UCSD-AML1 (cell line): ENCODE measurements at regions not wholly inside any gene's neighbourhood (a gene's known extent, or its start where the extent isn't known, plus 50 kb on each side); places are given as distances from the start of the nearest gene placed in this dataset.

Experiments used
- DNase-seq: peaks from one replicate; lab custom pipeline; 2025; ENCODE audit not compliant: unreplicated experiment; lab: John Stamatoyannopoulos, UW

DNA sequence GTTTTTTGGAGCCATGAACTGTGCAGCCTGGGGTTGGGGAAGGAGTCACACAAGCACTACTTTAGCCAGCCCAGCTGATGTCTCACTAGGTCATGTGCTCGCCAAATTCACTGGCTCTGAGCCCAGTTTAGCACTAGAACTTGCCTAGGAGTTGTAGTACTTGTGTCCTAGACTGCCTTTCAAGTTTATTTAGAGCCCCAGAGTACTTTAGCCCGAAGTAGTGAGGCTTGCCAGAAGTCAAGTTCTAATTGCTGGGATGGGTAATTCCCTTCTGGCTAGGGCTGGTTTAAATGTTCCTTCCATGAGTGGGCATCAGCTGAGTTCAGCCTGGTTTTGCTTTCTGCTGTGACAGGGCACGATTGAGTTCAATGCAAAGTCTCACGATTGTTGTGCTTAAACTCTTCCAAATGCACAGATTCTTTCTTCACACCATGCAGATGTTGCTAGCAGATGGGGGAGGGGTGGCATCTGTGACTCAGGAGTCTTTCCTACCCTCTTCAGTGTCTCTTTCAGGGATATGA, 228.2 kb upstream of the ZPLD1 start:
- DNase-seq = no peak

DNA sequence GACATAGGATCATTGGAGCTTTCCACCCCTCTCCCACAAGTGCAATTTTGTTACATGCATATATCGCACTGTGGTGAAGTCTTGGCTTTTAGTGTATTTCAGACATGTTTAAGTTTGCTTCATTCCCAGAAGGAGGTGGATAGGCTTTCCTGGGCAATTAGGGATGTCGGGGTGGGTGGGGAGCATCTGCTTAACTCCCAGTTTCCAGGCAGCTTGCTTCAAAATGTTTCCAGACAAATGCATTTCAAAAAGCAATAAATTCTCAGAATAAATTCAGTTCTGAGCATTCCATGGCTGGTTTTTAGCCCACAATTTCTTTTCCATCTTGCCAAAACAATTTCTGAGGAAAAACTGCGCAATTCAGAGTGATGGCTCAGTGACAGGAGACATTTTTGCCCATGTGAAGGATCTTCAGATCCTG, 227.7 kb upstream of the ZPLD1 start:
- DNase-seq = no peak

DNA sequence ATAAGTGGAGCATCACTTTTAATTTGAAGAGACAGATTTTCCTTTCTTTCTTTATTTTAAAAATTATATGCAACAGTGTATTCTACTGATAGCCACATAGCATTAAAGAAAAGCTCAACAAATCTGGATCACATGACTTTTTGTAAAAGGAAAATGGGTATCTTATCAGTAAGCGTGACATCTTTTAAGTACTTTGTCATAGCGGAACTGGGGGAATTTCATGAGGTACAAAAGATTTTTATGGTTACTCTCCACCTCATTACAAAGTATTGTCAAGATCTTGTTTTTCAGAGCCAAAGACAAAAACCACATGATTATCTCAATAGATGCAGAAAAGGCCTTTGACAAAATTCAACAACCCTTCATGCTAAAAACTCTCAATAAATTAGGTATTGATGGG, 219.6 kb upstream of the ZPLD1 start:
- no peak for DNase-seq

DNA sequence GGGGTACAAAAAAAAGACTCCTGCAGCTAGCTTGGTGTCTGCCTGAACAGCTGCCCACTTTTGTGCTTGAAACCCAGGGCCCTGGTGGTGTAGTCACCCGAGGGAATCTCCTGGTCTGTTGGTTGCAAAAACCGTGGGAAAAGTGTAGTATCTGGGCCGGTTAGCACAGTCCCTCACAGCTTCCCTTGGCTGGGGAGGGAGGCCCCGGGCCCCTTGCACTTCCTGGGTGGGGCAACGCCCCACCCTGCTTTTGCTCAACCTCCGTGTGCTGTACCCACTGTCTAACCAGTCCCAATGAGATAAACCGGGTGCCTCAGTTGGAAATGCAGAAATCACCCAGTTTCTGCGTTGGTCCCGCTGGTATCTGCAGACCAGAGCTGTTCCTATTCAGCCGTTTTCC, 211.7 kb upstream of the ZPLD1 start:
- DNase-seq = no peak

DNA sequence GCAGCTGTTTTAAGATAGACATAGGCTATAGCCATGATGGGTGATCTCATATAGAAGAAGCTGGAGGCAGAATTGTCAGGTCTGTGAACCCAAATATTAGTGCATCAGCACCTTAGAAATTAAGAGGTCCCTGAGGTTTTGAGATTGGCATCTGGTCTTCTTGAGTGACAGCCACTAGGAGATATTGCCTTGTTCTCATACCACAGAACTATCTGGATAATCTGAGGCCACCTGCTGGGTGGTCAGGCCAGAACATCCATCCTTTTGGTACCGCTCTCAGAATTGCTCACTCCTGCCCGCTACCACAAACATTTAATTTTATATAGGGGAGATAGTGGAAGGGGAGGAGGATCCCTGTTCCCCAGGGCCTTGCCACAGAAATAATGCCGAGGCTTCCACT, 210.6 kb upstream of the ZPLD1 start:
- peak; percentile 11 for DNase-seq

DNA sequence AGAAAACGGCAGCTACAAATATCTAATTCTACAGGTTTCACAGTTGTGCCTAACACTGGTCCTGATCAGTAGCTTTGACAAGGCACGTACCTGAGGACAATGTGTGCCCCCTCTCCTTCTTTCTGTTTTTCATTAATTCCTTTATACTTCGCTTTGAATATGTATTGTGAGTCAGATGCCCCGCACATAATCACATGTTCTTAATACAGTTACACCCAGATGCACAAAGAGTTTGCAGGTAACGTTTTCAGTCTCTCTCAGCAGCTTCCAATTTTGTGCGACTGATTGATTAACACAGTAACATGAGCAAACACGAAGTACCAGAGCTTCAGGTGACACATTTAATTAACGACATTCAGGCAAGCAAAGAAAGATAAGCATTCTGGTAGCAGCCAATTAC, 209.8 kb upstream of the ZPLD1 start:
- no peak for DNase-seq

DNA sequence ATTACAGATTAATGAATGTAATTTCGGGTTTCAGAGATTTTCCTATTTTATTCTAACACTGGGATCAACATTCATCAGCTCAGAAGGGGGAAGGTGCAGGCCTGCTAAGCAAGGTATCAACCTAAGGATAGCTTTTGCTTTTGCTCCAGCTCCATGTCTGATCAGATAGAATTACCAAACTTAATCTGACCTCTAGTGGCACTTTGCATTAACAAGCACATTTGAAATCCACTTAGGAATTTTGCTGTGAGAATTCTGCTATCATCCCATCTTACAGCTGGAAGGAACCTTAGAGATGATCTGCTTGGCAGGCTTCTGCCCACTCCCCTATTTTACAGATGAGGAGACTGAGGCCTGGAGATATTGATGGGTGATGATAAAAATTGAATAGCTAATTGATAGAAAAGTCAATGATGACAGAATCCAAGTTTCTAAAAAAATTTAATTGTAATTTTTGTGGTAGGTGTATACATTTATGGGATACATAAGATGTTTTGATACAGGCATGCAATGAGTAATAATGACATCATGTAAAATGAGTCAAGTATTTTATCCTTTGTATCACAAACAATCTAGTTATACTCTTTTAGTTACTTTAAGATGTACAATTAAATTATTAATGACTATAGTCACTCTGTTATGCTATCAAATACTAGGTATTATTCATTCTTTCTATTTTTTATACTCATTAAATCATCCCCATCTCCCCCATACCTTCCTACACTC, 209.2 kb upstream of the ZPLD1 start:
- DNase-seq = no peak

DNA sequence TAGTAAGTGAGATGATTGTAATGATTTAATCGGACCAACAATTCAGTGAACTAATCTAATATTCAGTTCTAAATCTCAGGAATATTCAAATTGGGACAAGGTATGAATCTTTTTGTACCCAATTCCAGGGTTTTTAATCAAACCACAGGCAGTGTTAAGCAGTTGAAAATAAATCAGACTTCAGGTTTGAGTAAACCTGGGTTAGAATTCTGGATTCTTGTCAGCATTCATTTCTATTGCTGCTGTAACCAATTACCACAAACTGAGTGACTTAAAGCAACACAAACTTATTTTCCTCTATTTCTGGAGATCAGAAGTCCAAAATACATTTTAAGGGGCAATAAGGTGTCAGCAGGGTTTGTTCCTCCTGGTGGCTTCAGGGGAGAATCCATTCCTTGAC, 208.4 kb upstream of the ZPLD1 start:
- no peak for DNase-seq

DNA sequence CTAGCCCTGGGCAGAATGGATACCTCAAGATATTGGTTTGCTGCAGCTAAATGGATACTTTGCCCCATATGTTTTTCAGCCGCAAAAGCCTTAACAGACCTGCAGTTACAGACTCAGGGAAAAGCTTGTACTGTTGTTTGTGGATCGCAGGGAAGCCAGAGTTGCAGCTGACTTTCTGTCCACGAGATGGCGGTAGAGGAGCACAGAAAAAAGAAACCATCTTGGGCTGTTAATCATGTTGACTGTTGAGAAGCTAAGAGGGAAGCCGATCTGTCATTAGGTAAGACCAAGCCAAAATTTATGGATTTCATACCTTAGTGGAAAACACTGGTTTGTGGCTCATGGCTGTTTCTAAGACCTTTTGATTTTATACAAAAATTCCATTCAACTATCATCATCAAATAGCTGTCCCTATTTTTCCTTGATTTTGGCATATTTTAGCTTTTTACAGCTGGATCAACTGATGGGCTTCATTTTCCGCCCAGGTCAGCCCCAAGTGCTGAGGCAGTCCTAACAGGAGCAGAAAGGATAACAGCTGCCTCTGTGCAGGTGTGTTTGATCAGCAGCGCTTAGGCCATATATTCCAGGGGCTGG, 205.7 kb upstream of the ZPLD1 start:
- peak; percentile 75 for DNase-seq

DNA sequence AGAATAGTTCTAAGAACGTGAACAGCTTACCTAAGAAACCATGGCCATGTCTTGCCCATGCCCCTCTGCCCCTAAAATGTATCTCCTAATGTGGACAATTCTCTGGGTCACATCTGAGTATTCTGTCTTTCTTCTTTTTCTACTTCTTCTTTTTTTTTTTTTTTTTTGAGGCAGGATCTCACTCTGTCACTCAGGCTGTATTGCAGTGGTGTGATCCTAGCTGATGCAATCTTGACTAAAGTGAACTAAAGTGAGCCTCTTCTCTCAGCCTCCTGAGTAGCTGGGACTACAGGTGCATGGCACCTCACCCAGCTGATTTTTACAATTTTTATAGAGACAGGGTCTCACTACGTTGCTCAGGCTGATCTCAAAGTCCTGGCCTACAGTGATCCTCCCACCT, 204.8 kb upstream of the ZPLD1 start:
- DNase-seq = peak; percentile 8

DNA sequence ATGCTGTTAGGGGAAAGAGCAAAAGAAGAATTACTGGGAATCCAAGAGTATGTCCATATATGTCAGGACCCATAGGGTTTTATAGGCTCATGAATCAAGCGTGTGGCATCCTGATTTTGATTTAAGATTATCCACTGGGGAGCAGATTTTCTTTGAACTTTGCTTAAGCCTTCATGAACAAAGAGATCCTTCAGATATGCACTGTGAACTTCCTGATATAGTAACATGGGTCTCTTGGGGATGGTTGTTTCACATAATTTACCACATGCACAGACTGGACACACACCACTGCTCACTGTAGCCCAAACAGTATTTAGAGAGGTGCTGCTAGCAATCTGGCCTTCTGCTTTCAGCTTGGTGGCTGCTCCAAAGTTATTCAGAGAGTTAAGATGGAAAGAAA, 200.9 kb upstream of the ZPLD1 start:
- DNase-seq = no peak

DNA sequence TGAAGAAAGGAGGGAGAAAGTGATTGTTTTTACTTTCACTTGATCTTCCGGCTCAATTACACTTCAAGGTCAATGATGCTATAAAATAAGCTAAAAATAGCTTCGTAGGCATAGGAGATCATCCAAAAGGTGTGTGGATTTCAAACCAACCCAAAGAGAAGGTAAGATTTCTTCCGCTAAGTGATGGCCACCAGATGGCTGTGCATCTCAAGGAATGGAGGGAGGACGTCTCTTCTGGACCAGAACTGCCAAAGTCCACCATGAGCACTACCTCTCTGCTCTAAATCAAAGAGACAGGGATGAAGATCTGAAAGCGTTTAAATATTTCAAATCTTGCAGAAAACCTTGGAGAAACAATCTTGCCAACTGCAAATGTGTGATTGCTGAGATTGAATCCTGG, 199.1 kb upstream of the ZPLD1 start:
- DNase-seq = no peak

DNA sequence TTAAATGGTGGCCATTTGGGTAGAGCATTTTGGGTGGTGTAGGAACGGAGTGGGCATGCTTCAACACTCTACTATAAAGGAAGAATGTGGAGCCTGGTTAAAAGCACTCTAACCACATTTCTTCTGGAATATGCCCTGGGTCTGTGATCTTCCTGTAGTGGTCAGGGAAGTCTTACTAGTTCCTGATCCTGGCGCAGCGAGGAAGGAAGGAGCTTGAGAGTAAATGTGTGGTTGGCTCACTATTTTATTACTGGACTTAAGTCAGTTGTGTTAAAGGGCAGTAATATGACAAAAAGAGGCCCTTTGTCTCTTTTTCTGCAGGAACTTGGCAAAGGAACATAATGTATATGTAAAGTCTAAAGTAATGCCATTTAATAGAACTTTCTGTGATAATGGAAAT, 197.6 kb upstream of the ZPLD1 start:
- peak; percentile 12 for DNase-seq

DNA sequence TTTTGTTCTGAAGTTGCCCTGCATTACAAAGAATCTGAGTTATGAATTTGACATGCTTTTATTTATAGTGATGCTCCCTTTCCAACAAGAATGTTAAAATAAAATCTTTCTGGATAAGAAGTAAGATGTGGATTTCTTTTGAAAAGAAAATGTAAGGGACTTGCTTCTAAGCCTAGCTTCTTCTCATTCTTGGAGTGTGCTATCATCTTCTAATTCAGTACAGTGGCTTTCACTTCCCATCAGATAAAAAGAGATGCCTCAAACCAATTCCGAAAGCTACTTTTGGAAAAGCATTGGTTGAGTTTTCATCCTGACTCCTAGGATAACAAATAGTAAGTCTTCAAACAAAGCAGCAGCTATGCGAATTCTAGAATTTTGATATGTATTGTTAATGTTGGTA, 197.0 kb upstream of the ZPLD1 start:
- DNase-seq = no peak

DNA sequence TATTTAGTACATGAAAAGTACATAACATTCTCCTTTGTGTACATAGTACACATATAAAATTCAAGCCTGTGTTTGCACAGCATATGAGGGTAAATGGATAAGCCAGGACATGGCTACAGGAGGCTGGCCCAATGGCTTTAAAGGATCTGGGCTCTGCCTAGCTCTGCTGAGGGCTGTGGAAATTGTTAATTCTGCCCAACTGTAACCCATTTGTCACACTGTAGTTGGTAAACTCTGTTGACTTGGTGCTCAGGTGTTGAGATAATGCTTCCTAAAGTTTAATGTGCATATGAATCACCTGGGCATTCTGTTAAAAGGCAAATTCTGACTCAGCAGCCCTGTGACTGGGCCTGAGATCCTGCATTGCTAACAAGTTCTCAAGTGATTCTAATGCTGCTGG, 196.5 kb upstream of the ZPLD1 start:
- no peak for DNase-seq

DNA sequence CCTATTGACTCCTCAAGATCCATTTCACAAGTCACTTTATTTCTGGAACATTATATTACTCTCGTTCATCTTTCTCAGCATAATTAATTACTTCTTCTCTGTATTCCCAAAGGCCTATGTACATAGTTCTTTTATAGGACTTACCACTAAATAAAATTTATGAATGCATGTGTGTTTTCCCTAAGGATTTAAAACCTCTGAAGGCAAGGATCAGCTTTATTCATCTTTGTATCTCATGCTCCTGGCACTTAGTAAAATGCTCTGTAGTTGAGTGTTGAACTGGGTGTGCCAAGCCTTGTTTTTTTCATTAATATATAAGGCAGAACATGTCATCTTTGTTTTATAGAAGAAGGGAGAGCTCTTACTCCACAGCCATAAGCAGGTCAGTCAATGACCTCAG, 194.1 kb upstream of the ZPLD1 start:
- DNase-seq = no peak

DNA sequence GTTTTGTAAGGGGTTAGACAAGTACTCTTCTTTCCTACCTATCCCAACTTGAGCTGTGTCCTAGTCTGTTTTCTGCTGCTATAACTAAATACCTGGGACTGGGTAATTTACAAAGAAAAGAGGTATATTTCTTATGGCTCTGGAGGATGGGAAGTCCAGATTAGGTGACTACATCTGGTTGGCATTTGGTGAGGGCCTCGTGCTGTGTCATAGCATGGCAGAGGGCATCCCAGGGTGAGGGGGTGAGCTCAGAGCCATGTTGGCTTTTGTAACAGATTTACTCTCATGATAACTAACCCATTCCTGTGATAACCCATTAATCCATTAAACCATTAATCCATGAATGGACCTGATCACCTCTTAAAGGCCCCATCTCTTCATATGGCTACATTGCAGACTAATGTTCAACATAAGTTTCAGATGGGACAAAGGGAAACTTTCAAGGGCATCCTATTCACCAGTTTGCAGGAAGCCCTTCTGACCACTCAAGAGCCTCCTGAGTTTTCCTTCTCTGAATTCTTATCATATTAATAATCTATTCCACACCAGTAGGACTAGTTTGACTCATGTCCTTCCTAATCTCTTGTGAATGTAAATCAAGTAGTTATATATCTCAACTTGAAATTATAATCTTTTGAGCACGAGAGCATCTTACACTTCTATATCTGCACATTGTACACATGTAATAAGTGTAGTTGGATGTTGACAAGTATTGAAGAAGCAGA, 185.7 kb upstream of the ZPLD1 start:
- DNase-seq = no peak

DNA sequence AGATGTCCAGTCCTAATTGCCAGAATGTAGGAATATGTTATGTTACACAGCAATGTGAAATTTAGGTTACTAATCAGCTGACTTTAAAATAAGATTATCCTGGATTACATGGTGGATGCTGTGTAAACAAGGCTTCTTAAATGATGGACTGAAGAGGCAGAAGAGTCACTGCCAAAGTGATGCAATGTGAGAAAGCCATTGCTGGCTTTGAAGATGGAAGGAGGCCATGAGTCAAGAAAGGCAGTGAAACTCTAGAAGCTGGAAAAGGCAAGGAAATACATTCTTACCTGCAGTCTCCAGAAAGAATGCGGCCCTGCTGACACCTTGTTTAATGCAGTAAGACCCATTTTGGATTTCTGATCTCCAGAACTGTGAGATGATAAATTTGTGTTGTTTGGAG, 179.1 kb upstream of the ZPLD1 start:
- no peak for DNase-seq

DNA sequence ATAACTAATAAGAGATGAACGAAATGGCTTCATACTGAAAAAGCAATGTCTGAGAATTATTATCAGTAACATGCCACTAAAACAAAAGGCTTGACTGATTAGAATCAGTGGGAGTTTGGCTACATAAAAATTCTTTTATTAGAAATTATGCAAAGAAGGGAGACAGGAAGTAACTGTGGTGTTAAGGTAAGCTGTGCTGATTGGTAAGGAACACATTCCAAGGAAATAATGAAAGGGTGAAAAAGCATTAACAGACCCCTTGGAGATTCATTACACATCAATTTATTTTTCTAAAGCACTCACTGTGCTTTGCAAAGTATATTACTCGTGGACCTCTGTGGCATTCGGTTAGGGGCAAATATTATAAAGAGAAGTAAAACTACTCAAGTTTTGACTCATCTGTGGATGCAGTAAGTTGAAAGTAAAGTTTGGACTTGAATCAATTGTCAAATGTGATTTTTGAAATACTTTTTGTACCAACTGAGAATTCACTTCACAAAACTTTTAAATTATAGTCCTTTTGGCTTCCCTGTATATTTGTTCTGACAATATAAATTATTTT, 176.1 kb upstream of the ZPLD1 start:
- DNase-seq = no peak

DNA sequence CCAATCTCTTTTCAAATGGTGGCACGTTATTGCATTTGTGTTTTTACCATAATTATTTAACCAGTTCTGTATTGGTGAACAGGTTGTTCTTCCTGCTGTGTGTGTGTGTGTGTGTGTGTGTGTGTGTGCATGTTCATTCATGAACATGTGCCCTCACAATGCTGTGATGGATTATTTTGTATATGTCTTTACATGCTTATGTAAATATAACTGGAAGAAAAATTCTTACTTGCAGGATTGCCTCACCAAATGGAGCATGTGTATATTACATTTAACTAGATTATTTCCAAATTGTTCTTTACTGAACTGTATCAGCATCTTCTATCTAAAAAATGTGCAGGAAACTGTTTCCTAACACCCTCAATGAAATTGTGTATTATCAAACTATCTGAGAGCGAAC, 175.2 kb upstream of the ZPLD1 start:
- DNase-seq = no peak

DNA sequence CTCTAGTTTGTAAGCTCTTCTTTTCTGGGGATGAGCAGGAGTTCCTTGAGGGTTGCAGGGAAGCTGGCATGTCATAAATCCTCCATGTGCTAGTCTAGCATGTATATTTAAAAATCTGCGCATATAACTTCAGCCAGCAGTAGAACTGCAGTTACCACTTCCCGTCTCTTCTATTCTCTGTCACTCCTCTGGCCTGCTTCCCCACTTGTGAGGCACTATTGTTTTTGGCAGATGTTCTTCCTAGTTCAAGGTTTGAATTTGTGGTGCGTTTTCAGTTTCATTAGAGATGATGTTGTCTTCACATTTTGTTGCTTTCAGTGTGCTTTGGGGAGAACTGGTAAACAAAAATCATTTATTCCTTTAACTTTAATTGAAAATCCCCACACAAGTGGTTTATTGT, 169.1 kb upstream of the ZPLD1 start:
- DNase-seq = no peak

DNA sequence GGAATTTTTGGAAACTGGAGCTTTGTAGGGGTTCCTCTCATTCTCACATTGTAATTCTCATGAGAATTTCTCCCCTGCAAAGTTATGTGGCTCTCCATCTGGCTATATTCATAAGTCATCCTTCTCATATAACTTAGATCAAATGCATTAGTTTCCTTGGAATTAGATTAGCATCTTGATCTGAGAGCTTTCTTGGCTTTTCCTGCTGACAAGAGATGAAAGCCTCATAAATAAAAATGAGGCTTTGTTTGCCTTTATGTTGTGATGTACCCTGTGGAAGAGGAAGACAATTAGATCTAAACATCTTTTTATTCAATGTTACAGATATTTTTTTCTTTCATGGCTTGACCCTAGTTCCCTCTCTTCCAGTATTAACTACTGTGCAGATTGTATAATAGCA, 165.4 kb upstream of the ZPLD1 start:
- no peak for DNase-seq
